H9 (cell line): ENCODE measurements at regions not wholly inside any gene's neighbourhood (a gene's known extent, or its start where the extent isn't known, plus 50 kb on each side); places are given as distances from the start of the nearest gene placed in this dataset.

Experiments
- DNase-seq: peaks from one replicate; pipeline ENCODE4 v3.0.0-alpha.2; 2017
- H2AFZ ChIP-seq: one replicate; pipeline ENCODE4 v1.6.1; 2013; ENCODE audit warnings: mild to moderate bottlenecking, low read length, control low read depth, moderate library complexity
- H2AK5ac ChIP-seq: 2 replicates; pipeline ENCODE4 v1.6.1; 2013; ENCODE audit warnings: low read length, control low read depth, mixed read lengths; ENCODE audit not compliant: insufficient read length
- H2BK120ac ChIP-seq: one replicate; pipeline ENCODE4 v1.6.1; 2013; ENCODE audit warnings: low read depth, mild to moderate bottlenecking, low read length, control low read depth, inconsistent platforms; ENCODE audit not compliant: poor library complexity, severe bottlenecking
- H2BK12ac ChIP-seq: 2 replicates; pipeline ENCODE4 v1.6.1; 2013; ENCODE audit warnings: low read length, control low read depth, mixed read lengths, low read depth; ENCODE audit not compliant: insufficient read length
- H2BK15ac ChIP-seq: 2 replicates; pipeline ENCODE4 v1.6.1; 2013; ENCODE audit warnings: low read depth, low read length, control low read depth
- H2BK20ac ChIP-seq: one replicate; pipeline ENCODE4 v1.6.1; 2013; ENCODE audit warnings: low read depth, mild to moderate bottlenecking, low read length, control low read depth, inconsistent platforms; ENCODE audit not compliant: poor library complexity, severe bottlenecking
- H2BK5ac ChIP-seq: 2 replicates; pipeline ENCODE4 v1.6.1; 2013; ENCODE audit warnings: low read length, control low read depth, mixed read lengths; ENCODE audit not compliant: insufficient read length
- H3K14ac ChIP-seq: 2 replicates; pipeline ENCODE4 v1.6.1; 2013; ENCODE audit warnings: low read length, control low read depth; ENCODE audit not compliant: insufficient read depth
- H3K18ac ChIP-seq: 2 replicates; pipeline ENCODE4 v1.6.1; 2013; ENCODE audit warnings: low read depth, mild to moderate bottlenecking, mixed read lengths, low read length, control low read depth; ENCODE audit not compliant: insufficient read length
- H3K23ac ChIP-seq: 2 replicates; pipeline ENCODE4 v1.6.1; 2013; ENCODE audit warnings: low read length, control low read depth, mixed read lengths, low read depth; ENCODE audit not compliant: insufficient read length
- H3K23me2 ChIP-seq: 2 replicates; pipeline ENCODE4 v1.6.1; 2013; ENCODE audit warnings: low read depth, mild to moderate bottlenecking, mixed read lengths, low read length, control low read depth; ENCODE audit not compliant: insufficient read length, poor library complexity, severe bottlenecking
- H3K27ac ChIP-seq: 2 replicates; pipeline ENCODE4 v1.5.1; 2013; ENCODE audit warnings: low read length, control low read depth, mixed read lengths, low read depth; ENCODE audit not compliant: insufficient read length
- H3K27me3 ChIP-seq: 2 replicates; pipeline ENCODE4 v1.6.1; 2013; ENCODE audit warnings: low read length, control low read depth, inconsistent platforms; ENCODE audit not compliant: insufficient read depth
- H3K4ac ChIP-seq: 2 replicates; pipeline ENCODE4 v1.6.1; 2013; ENCODE audit warnings: low read depth, mild to moderate bottlenecking, control low read depth, inconsistent platforms, low read length, moderate library complexity
- H3K4me1 ChIP-seq: 2 replicates; pipeline ENCODE4 v1.6.1; 2013; ENCODE audit warnings: low read length, control low read depth, inconsistent platforms; ENCODE audit not compliant: insufficient read depth
- H3K4me2 ChIP-seq: 2 replicates; pipeline ENCODE4 v1.6.1; 2013; ENCODE audit warnings: low read length, control low read depth, mixed read lengths; ENCODE audit not compliant: insufficient read length, insufficient read depth
- H3K56ac ChIP-seq: 2 replicates; pipeline ENCODE4 v1.6.1; 2013; ENCODE audit warnings: low read depth, mild to moderate bottlenecking, mixed read lengths, low read length, control low read depth; ENCODE audit not compliant: insufficient read length
- H3K79me1 ChIP-seq: 2 replicates; pipeline ENCODE4 v1.6.1; 2013; ENCODE audit warnings: low read depth, mild to moderate bottlenecking, moderate library complexity, low read length, control low read depth, inconsistent platforms; ENCODE audit not compliant: insufficient read depth, poor library complexity, severe bottlenecking
- H3K79me2 ChIP-seq: 2 replicates; pipeline ENCODE4 v1.6.1; 2013; ENCODE audit warnings: low read length, control low read depth, inconsistent platforms; ENCODE audit not compliant: insufficient read depth
- H3K9ac ChIP-seq: 2 replicates; pipeline ENCODE4 v1.6.1; 2013; ENCODE audit warnings: low read length, control low read depth, mixed read lengths; ENCODE audit not compliant: insufficient read length; ENCODE audit errors: extremely low read depth
- H3K9me3 ChIP-seq: one replicate; pipeline ENCODE4 v1.6.1; 2013; ENCODE audit warnings: low read depth, low read length, inconsistent platforms; ENCODE audit not compliant: control insufficient read depth
- H3T11ph ChIP-seq: one replicate; pipeline ENCODE4 v1.6.1; 2013; ENCODE audit warnings: mild to moderate bottlenecking, low read length, control low read depth, inconsistent platforms
- H4K20me1 ChIP-seq: one replicate; pipeline ENCODE4 v1.6.1; 2013; ENCODE audit not compliant: control insufficient read depth, insufficient read length, insufficient read depth
- H4K5ac ChIP-seq: 2 replicates; pipeline ENCODE4 v1.6.1; 2013; ENCODE audit warnings: low read depth, mild to moderate bottlenecking, mixed read lengths, low read length, control low read depth; ENCODE audit not compliant: insufficient read length
- H4K8ac ChIP-seq: replicated peaks from 2 replicates; pipeline ENCODE4 v1.6.1; 2013; ENCODE audit warnings: low read length, control low read depth, mixed read lengths, low read depth; ENCODE audit not compliant: insufficient read length
- H4K91ac ChIP-seq: 2 replicates; pipeline ENCODE4 v1.6.1; 2013; ENCODE audit warnings: low read depth, mild to moderate bottlenecking, moderate library complexity, mixed read lengths, low read length, control low read depth; ENCODE audit not compliant: insufficient read length
- H3K27ac Mint-ChIP-seq, 3 experiments: 2 replicates in 2 of 3; 3 replicates in 1 of 3; pipeline ENCODE4 v1.8.0; 2020 to 2021; ENCODE audit warnings: mixed read lengths in 3 of 3, mild to moderate bottlenecking in 1 of 3, moderate library complexity in 1 of 3
- H3K27me3 Mint-ChIP-seq: 2 replicates; pipeline ENCODE4 v1.8.0; 2021; ENCODE audit warnings: low read depth, mild to moderate bottlenecking, moderate library complexity, mixed read lengths
- H3K36me3 Mint-ChIP-seq, 3 experiments: 2 replicates in 2 of 3; 3 replicates in 1 of 3; pipeline ENCODE4 v1.8.0; 2020 to 2021; ENCODE audit warnings: low read depth in 3 of 3, mixed read lengths in 3 of 3; ENCODE audit not compliant: insufficient read depth in 1 of 3
- H3K4me1 Mint-ChIP-seq, 2 experiments: 2 replicates each; pipeline ENCODE4 v1.8.0; 2020; ENCODE audit warnings: mixed read lengths in 2 of 2
- H3K4me3 Mint-ChIP-seq, 2 experiments: 2 replicates in 1 of 2; 3 replicates in 1 of 2; pipeline ENCODE4 v1.8.0; 2020 to 2021; ENCODE audit warnings: mild to moderate bottlenecking in 2 of 2, mixed read lengths in 2 of 2, moderate library complexity in 1 of 2
- H3K9me3 Mint-ChIP-seq, 2 experiments: 2 replicates in 1 of 2; 3 replicates in 1 of 2; pipeline ENCODE4 v1.8.0; 2020; ENCODE audit warnings: mild to moderate bottlenecking in 2 of 2, mixed read lengths in 2 of 2, moderate library complexity in 1 of 2
- WGBS: extraction: QIAGEN DNeasy Blood & Tissue Kit; methylation state at CpG from one replicate; pipeline ENCODE4 v1.1.7; 2013; ENCODE audit warnings: missing lambda C conversion rate, low lambda C conversion rate, mixed read lengths; ENCODE audit not compliant: insufficient read length; ENCODE audit errors: extremely low coverage; 5-methylcytosine and 5-hydroxymethylcytosine counted together
- TF ChIP-seq, protein P1 (sequence below): fragments of 200-600 bp; sonication (generic); conservative IDR thresholded peaks from 3 replicates; pipeline ENCODE4 v1.8.0; 2021; ENCODE audit warnings: antibody characterized with exemption, mild to moderate bottlenecking

GRCh38 chr6:170025341-170025911 is 265.5 kb downstream of the DLL1 start:
- Histone ChIP-seq H3K9ac (no peak overlapping the region), H2BK120ac (no peak overlapping the region), H3K79me1 (no peaks in the 10 kb centered on the region), H3T11ph (no peak overlapping the region), H3K56ac (no peak overlapping the region), H3K27me3 (no peaks in the 10 kb centered on the region), H4K8ac (no peak overlapping the region), H2BK5ac (no peak overlapping the region), H3K4me2 (no peak overlapping the region), H4K91ac (peak overlapping the region; percentile 7), H3K23ac (no peak overlapping the region), H4K5ac (no peak overlapping the region), H3K79me2 (no peaks in the 10 kb centered on the region), H2BK12ac (peak overlapping the region; percentile 53), H3K18ac (no peak overlapping the region), H3K27ac (no peak overlapping the region), H3K23me2 (no peaks in the 10 kb centered on the region), H2BK15ac (no peak overlapping the region), H4K20me1 (no peaks in the 10 kb centered on the region), H2AFZ (no peak overlapping the region), H3K4me1 (no peaks in the 10 kb centered on the region), H3K9me3 (no peaks in the 10 kb centered on the region), H3K4ac (no peak overlapping the region), H2BK20ac (no peak overlapping the region), H2AK5ac (no peak overlapping the region), H3K14ac (no peak overlapping the region)
- peaks cover 0 to 6% of the 10 kb centered on the region in 2 experiments; a peak in 2 of 5 replicates for H3K9me3 Mint-ChIP-seq
- H3K4me3 Mint-ChIP-seq: no peak overlapping the region
- TF ChIP-seq, protein P1, sequence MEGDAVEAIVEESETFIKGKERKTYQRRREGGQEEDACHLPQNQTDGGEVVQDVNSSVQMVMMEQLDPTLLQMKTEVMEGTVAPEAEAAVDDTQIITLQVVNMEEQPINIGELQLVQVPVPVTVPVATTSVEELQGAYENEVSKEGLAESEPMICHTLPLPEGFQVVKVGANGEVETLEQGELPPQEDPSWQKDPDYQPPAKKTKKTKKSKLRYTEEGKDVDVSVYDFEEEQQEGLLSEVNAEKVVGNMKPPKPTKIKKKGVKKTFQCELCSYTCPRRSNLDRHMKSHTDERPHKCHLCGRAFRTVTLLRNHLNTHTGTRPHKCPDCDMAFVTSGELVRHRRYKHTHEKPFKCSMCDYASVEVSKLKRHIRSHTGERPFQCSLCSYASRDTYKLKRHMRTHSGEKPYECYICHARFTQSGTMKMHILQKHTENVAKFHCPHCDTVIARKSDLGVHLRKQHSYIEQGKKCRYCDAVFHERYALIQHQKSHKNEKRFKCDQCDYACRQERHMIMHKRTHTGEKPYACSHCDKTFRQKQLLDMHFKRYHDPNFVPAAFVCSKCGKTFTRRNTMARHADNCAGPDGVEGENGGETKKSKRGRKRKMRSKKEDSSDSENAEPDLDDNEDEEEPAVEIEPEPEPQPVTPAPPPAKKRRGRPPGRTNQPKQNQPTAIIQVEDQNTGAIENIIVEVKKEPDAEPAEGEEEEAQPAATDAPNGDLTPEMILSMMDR: no peak
- peak overlapping the region in 2 of 3 experiments; percentile 74 to 81; a peak in 2 of 7 replicates for H3K27ac Mint-ChIP-seq
- peaks cover 10% of the 10 kb centered on the region for H3K27me3 Mint-ChIP-seq
- H3K4me1 Mint-ChIP-seq: peaks cover 4 to 7% of the 10 kb centered on the region in 2 experiments; a peak in 2 of 4 replicates
- no CpG with 5 or more reads among the region's 20 CpGs for WGBS
- DNase-seq: no peak
- H3K36me3 Mint-ChIP-seq: no peaks in the 10 kb centered on the region; a peak in 1 of 7 replicates
